CD4-positive, alpha-beta T cell treated with Interleukin-15 for 1 hour (primary cell): ENCODE measurements at regions not wholly inside any gene's neighbourhood (a gene's known extent, or its start where the extent isn't known, plus 50 kb on each side); places are given as distances from the start of the nearest gene placed in this dataset.
"Not testable (repeated sequence)": the region's sequence is repeated elsewhere in the genome, so short reads cannot be mapped to it uniquely, and the experiment has no call there.

ENCODE experiments used
- DNase-seq: peaks from one replicate; pipeline ENCODE4 v3.0.0-alpha.2; 2020

DNA sequence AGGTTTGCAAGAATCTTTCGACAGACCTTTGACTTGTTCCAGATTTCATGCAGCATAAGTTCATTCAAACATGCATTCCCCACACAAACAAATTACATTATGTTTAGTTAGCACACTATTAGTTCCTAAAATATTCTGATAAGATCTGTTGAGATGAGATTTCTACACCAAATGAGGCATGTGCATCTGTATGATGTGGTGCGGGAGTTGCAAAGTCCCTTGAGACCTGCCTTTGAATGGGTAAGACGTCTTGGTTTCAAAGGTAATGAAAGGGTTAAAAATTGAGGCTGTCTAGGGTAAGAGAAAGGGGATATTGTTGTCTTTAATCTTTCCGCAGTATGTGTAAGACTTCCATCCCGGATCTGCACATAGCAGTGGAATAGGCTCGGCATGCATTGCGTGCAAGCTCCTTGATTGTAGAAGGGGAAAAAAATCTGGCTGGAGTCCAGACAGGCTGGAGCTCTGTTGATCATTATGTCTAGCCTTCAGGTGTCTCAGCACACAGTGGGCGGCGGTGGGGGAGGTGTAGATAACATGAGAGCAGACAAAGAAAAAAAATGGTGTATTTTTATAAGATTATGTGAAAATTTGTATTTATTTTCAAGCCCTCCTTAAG lies 296.6 kb downstream of the PTPRC start:
- peak; percentile 58 for DNase-seq

DNA sequence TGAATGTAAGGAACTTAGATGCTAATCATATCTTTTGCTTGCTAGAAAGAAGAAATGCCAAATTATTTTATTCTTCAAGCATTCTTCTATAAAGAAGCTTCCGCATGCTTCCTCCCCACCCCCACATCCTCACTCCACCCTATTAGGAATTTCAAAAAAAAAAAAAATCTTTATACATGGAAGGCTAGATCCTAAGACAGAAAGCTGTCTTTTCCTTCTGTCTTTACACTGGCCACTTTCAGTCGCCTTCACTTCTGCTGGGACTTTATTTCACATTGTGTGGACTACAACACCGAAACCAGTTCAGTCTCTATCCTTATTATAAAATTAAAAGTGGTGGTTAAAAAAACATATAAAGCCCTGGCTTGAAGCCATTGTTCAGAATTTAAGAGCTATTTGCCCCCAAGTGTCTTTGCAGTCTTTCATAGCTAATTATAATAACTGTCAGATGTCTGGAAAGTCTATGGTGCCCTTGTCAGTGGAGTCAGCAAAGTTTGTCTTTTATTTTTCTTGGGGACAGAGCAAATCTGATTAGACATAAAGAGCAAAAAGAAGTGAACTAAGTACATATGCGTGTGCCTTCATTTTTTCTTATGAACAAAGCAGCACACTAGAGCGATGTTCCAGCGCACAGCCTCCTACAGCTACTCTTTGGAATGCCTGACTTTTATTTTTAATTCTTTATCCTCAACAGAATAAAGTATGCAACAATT lies 297.7 kb downstream of the PTPRC start:
- no peak for DNase-seq

DNA sequence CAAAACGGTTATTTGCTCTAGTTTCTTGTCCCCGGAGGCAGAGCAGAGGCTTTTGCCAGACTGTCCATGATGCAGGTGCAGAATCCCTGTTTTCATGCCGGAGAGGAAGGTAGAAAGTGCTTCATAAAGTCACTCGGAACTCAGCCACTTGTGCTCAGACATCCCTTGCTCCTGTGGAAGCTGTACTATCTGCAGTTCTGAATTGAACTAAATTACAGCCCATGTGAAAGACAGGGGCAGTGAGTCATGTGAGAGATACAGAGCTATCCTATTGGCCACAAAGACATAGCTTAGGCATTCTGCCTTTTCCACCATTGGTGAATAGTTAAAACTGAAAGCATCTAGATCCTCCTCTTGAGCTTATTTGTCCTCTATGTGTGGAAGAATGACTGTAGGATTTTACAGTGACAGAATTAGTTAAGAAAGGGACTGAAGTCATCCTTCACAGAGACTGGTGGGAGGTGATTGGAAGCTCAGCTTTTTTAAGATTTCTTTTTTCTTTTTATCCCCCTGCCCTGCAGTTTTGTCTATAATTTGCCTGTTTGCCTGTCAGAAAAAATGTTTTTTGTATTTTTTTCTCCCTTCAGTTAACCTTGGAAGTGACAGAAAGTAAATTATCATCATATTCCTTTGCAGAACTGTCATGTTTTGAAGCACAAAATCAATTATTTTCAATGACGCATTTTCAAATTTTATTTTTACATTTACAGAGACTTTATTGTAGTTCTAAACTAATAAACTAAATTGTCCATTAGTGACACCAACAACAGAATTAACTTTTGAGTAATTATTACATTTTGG lies 298.6 kb downstream of the PTPRC start:
- DNase-seq, result peak; percentile 48

DNA sequence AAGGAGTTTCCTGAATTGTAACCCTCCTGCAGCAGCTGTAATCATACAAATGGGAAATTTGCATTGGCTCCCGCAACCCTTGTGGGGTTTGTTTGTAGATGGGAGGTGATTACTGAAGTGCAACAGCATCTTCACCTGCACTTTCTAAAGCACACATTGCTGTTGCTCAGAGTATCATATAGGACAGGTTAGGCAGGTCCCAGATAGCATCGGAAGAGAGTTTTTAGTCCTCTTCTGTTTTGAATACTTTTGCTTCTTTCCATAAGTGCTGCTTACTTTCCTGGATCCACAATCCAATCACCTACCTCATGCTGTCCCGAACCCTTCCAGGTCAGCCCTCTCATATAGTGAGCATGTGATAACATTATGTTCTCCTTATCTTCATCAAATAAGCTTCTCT lies 300.4 kb downstream of the PTPRC start:
- no peak for DNase-seq

- no peak for DNase-seq
Observed at GRCh38 chr1:198939956-198940355, 301.1 kb downstream of the PTPRC start.

GRCh38 chr1:198942466-198942865 lies 303.6 kb downstream of the PTPRC start:
- DNase-seq, result no peak

DNA sequence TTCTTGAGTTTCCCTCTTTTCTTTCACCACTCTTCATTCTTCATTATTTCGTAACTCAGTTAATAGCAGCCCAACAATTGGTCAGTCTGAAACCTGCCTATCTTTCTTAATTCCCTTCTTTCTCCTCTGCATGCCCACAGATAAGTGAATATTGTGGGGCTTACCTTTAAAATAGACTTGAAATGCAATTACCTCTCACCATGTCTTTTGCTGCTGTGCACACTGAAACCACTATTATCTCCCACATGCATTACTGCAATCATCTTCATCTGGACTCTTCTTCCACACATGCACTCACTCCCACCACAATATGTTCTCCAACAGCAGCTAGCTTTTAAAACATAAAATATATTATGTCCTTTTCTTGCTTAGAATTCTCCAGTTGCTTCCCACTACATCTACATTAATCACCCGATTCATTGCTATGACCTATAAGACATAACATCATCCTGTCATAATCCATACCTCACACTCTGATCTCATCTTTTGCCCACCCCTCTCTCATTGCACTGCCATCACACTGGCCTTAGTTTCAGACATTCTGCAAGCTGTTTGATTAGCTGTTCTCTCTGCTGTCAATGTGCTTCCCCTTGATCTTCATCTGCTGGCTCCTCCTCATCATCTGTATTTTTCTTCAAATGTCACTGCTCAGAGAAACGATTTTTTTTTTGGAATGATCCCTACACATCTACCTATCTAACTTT lies 304.8 kb downstream of the PTPRC start:
- DNase-seq, result no peak

- no peak for DNase-seq
Observed at GRCh38 chr1:198947456-198947855, 308.6 kb downstream of the PTPRC start.

DNA sequence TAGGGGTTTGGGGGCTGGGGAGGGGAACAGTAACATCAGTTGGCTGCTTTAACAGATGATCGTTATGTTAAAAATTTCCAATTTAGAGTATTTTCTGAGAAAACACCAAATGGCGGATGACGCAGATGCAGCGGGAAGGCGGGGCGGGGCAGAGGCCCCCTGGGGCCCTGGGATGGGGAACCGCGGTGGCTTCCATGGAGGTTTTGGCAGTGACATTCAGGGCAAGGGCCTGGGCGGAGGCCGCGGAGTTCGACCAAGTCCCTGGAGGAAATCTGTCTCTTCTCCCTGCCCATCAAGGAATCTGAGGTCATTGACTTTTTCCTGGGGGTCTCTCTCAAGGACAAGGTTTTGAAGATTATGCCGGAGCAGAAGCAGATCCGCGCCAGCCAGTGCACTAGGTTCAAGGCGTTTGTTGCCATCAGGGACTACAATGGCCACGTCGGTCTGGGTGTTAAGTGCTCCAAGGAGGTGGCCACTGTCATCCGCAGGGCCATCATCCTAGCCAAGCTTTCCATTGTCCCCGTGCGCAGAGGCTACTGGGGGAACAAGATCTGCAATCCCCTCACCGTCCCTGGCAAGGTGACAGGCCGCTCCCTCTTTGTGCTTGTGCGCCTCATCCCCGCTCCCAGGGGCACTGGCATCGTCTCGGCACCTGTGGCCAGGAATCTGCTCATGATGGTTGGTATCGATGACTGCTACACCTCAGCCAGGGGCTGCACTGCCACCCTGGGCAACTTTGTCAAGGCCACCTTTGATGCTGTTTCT lies 310.2 kb downstream of the PTPRC start:
- DNase-seq, result no peak

GRCh38 chr1:198950036-198950435 lies 311.2 kb downstream of the PTPRC start:
- DNase-seq, result no peak

- DNase-seq, result no peak
Observed at GRCh38 chr1:198955085-198955484, 316.2 kb downstream of the PTPRC start.

DNA sequence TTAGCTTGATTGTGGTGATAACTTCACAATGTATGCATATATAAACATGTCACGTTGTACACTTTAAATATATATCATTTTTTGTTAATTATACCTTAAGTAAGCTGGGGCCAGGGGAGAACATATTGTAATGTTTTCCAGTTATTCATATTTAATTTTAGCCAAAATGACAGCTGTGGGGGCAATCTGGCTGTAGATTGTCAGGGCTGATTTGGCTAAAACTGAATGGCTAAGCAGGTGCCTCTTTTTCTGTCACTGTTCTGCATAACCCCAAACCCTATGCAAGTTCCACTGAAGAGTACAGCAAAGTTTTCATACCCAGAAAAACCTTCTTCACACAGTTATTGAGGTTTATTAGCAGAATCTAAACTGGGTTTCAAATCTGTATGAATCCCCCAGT lies 318.2 kb downstream of the PTPRC start:
- no peak for DNase-seq

DNA sequence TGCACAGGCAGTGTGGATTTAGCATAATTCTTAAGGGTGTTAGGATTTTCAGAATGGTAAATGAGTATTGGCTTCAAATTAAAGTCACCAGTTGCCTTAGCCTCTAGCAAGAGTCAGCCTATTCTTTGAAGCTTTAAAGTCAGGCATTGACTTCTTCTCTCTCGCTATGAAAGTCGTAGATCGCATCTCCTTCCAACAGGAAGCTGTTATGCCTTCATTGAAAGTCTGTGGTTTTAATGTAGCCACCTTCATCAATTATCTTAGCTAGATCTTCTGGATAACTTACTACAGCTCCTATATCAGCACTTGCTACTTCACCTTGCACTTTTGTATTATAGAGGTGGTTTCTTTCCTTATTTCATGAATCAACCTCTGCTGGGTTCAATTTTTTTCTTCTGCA lies 320.2 kb downstream of the PTPRC start:
- no peak for DNase-seq

- DNase-seq, result no peak
Observed at GRCh38 chr1:198959676-198960075, 320.8 kb downstream of the PTPRC start.

- not testable (repeated sequence) for DNase-seq
Observed at GRCh38 chr1:198963796-198964195, 325.0 kb downstream of the PTPRC start.

DNA sequence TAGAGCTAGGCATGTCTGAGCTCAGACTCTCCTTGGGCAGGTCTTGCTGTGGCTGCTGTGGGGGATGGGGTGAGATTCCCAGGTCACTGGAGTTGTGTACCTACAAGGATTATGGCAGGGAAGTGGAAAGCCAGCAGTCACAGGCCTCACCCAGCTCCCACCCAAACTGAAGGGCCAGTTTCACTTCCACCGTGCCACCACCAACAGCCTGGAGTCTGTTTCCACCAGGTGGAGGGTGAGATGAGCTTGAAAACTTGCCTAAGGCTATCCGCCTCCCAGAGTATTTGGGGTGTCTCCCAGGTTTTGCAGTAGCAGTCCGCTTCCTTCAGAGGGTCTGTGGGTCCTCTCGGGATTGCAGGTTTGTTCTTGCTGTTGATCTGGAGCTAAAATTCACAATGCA lies 327.7 kb downstream of the PTPRC start:
- DNase-seq, result no peak

DNA sequence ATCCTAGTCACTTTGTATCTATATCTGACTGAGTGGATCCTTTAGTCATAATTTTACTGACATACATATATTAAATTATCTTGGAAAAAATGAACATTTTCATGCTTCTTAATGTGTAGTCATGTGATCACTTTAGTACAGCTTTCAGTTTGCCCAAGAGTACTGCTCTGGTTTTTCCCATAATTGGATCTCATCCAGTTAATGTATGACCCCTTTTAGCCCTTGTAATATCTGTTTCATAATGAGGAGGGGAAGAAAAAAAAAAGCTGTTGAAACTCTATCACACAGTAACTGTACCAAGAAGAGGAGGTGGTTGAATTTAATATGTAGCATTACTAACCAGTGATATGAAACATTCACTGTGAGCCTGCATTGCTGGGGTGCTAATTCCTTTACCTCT lies 328.7 kb downstream of the PTPRC start:
- no peak for DNase-seq

- no peak for DNase-seq
Observed at GRCh38 chr1:198968866-198969265, 330.0 kb downstream of the PTPRC start.

- DNase-seq, result no peak
Observed at GRCh38 chr1:198969981-198970380, 331.1 kb downstream of the PTPRC start.

- DNase-seq, result no peak
Observed at GRCh38 chr1:198970916-198971315, 332.1 kb downstream of the PTPRC start.

DNA sequence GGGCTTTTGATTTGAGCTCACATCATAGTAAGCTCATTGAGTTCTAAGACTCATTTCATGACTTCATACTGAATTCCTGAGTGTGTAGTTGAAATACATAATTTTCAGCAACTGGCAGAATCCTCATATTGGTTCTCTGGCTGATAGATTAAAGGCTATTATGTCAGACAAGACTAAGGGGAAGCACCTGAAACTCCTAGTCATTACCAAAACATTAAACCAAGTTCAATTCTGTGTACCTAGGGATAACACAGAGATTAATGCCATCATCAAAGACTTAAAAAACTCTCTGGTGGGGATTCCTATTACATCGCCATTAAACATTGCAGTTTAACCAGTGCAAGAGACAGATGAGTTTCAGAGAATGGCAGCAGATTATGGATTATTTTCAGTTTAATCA lies 339.1 kb downstream of the PTPRC start:
- DNase-seq, result no peak

- DNase-seq, result no peak
Observed at GRCh38 chr1:198978523-198978922, 339.7 kb downstream of the PTPRC start.

- no peak for DNase-seq
Observed at GRCh38 chr1:198986036-198986435, 347.2 kb downstream of the PTPRC start.
